Renal cortex interstitium (tissue), 11 donors: ENCODE measurements at regions not wholly inside any gene's neighbourhood (a gene's known extent, or its start where the extent isn't known, plus 50 kb on each side); places are given as distances from the start of the nearest gene placed in this dataset.
"Not testable (repeated sequence)": the region's sequence is repeated elsewhere in the genome, so short reads cannot be mapped to it uniquely, and the experiment has no call there.

Experiments
- DNase-seq, 11 donors: peaks; one replicate each; pipeline ENCODE4 v3.0.0-alpha.2; 2013; ENCODE audit warnings: low read depth in 9 of 11, low spot score in 4 of 11; ENCODE audit errors: extremely low read depth in 1 of 11

GRCh38 chr4:170231377-170231776, 141.6 kb upstream of the AADAT start:
- no peak for DNase-seq

GRCh38 chr4:170230242-170230641, 140.5 kb upstream of the AADAT start:
- DNase-seq: no peak

- DNase-seq: peak in 8 of 11 donors; percentile 10 to 40 (median 36)
These were observed 139.2 kb upstream of the AADAT start for GRCh38 chr4:170229006-170229405.

GRCh38 chr4:170227928-170228327, 138.2 kb upstream of the AADAT start:
- DNase-seq: no peak

GRCh38 chr4:170226288-170226687, 136.5 kb upstream of the AADAT start:
- no peak for DNase-seq

- DNase-seq: no peak
These were observed 125.0 kb upstream of the AADAT start for GRCh38 chr4:170214731-170215130.

- no peak for DNase-seq
These were observed 124.3 kb upstream of the AADAT start for GRCh38 chr4:170214101-170214500.

GRCh38 chr4:170202721-170203120, 113.0 kb upstream of the AADAT start:
- DNase-seq: no peak

GRCh38 chr4:170198747-170199146, 109.0 kb upstream of the AADAT start:
- DNase-seq: peak in 2 of 11 donors; percentile 3 to 12

- DNase-seq: not testable (repeated sequence)
These were observed 105.0 kb upstream of the AADAT start for GRCh38 chr4:170194794-170195193.

- DNase-seq: no peak
These were observed 103.7 kb upstream of the AADAT start for GRCh38 chr4:170193496-170193895.

- DNase-seq: no peak
These were observed 100.5 kb upstream of the AADAT start for GRCh38 chr4:170190265-170190664.

- DNase-seq: peak in 6 of 11 donors; percentile 7 to 52 (median 16)
These were observed 81.1 kb upstream of the AADAT start for GRCh38 chr4:170170861-170171260.

GRCh38 chr4:170169699-170170098, 79.9 kb upstream of the AADAT start:
- DNase-seq: no peak

- no peak for DNase-seq
These were observed 77.9 kb upstream of the AADAT start for GRCh38 chr4:170167678-170168077.

GRCh38 chr4:170166193-170166592, 76.4 kb upstream of the AADAT start:
- not testable (repeated sequence) for DNase-seq

- DNase-seq: peak in 7 of 11 donors; percentile 6 to 42 (median 20)
These were observed 72.7 kb upstream of the AADAT start for GRCh38 chr4:170162416-170162815.

GRCh38 chr4:170157670-170158069, 67.9 kb upstream of the AADAT start:
- DNase-seq: no peak

GRCh38 chr4:170145120-170145519, 55.4 kb upstream of the AADAT start:
- no peak for DNase-seq

- DNase-seq: no peak
These were observed 50.0 kb upstream of the AADAT start for GRCh38 chr4:170139764-170140163.
